Muscle layer of colon (tissue), 2 donors: ENCODE measurements at regions not wholly inside any gene's neighbourhood (a gene's known extent, or its start where the extent isn't known, plus 50 kb on each side); places are given as distances from the start of the nearest gene placed in this dataset.

Experiments
- H3K27ac ChIP-seq: one replicate; pipeline ENCODE4 v1.7.0; 2013; ENCODE audit warnings: low read depth, mild to moderate bottlenecking, low read length, moderate library complexity
- H3K27me3 ChIP-seq, 2 donors: one replicate each; pipeline ENCODE4 v1.7.0; 2013; ENCODE audit warnings: low read length in 2 of 2, mild to moderate bottlenecking in 2 of 2; ENCODE audit not compliant: insufficient read depth in 2 of 2, control insufficient read depth in 1 of 2
- H3K36me3 ChIP-seq: one replicate; pipeline ENCODE4 v1.7.0; 2013; ENCODE audit warnings: mild to moderate bottlenecking, low read length; ENCODE audit not compliant: insufficient read depth
- H3K4me1 ChIP-seq: one replicate; pipeline ENCODE4 v1.7.0; 2013; ENCODE audit warnings: mild to moderate bottlenecking, low read length; ENCODE audit not compliant: insufficient read depth
- H3K4me3 ChIP-seq, 2 donors: one replicate each; pipeline ENCODE4 v1.7.0; 2013; ENCODE audit warnings: low read length in 2 of 2, low read depth in 1 of 2, mild to moderate bottlenecking in 1 of 2, moderate library complexity in 1 of 2
- H3K9ac ChIP-seq: one replicate; pipeline ENCODE4 v1.7.0; 2013; ENCODE audit warnings: low read length
- H3K9me3 ChIP-seq: one replicate; pipeline ENCODE4 v1.7.0; 2013; ENCODE audit warnings: mild to moderate bottlenecking, low read length
- donor health status: abdominal sarcoma.
- donor health status: Adenocarcinoma of cecum.

DNA sequence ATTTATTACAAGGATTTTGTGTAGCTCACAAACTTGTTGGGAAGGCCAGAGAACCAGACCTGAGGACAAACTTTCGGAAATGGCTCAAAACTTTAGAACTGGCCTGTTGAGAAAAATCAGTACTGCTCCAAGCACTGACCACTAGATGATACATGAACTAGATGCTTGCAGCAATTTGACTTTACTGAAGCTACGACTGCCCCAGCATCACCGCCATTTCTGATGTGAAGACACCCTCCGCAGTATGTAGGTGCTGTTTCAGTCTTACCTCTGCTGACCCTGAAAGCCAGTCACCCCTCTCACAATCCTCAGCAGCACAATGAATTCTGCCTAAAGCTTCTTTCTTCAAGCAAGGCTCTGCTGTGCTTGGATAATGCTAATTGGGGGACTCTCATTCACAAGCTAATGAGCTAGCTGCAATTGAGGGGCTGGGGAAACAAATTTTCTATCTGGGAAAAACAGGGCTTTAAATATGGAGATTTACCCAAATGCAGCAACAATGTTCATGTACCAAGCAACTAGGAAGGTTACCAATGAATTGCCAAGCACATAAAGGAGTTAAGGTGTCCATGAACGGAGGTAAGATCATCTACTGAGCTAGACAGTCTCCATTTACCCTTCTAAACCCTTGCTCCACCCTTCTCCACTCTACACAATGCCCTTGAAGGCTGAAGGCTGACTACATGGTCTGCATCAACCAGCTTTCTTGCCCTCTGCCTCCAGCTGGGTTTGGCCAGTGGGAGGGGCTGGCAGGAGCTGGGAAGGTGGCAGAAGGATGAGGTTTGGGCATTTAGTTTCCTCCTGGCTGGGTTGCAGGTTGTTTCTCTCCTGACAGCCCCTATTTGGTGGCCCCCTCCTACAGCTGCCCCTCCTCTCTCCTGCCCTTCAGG, 53.2 kb upstream of the FSTL1 start:
- no peak overlapping the region for H3K4me3 ChIP-seq
- H3K27ac ChIP-seq, result no peak overlapping the region

GRCh38 chr3:120502116-120502515, 51.3 kb upstream of the FSTL1 start:
- Histone ChIP-seq H3K4me3 (no peak overlapping the region), H3K9me3 (no peaks in the 10 kb centered on the region), H3K4me1 (peaks cover 26% of the 10 kb centered on the region), H3K9ac (no peak overlapping the region), H3K27me3 (no peaks in the 10 kb centered on the region), H3K27ac (no peak overlapping the region), H3K36me3 (no peaks in the 10 kb centered on the region)

More for the DNA sequence above, 53.2 kb upstream of the FSTL1 start:
- Histone ChIP-seq H3K4me1 (peaks cover 21% of the 10 kb centered on the region), H3K27me3 (no peaks in the 10 kb centered on the region), H3K36me3 (no peaks in the 10 kb centered on the region), H3K9me3 (no peaks in the 10 kb centered on the region), H3K9ac (no peak overlapping the region)
